H1 (cell line): ENCODE measurements at regions not wholly inside any gene's neighbourhood (a gene's known extent, or its start where the extent isn't known, plus 50 kb on each side); places are given as distances from the start of the nearest gene placed in this dataset.

ENCODE experiments used
- CTCF ChIA-PET: fragments of 300-600 bp; sonication (Branson Sonifier 250); formaldehyde crosslinking; loops from one replicate; lab custom pipeline; 2021; ENCODE audit not compliant: partially characterized antibody; lab: Charles Lee
- POLR2A ChIA-PET: fragments of 300-600 bp; sonication (Branson Sonifier 250); formaldehyde crosslinking; loops from one replicate; lab custom pipeline; 2021; ENCODE audit warnings: inconsistent platforms; ENCODE audit not compliant: partially characterized antibody; lab: Charles Lee
- DNase-seq, 2 experiments: peaks; one replicate each; pipeline versions ENCODE4 v3.0.0 to v3.0.0-alpha.2; 2010 to 2022; ENCODE audit warnings: low spot score in 2 of 2, low read depth in 1 of 2, mixed read lengths in 1 of 2
- FAIRE-seq: peaks from 2 replicates; lab custom pipeline; 2011; peaks lifted over from hg19 to GRCh38; lab: Jason Lieb, UNC
- H2AFZ ChIP-seq: 2 replicates; pipeline ENCODE4 v1.8.1; 2012; ENCODE audit warnings: low read length, inconsistent platforms
- H2AK5ac ChIP-seq: 2 replicates; pipeline ENCODE4 v1.6.1; 2013; ENCODE audit warnings: low read depth, low read length
- H2BK120ac ChIP-seq: replicated peaks from 2 replicates; pipeline ENCODE3; 2013; ENCODE audit warnings: low read depth, low read length, inconsistent platforms
- H2BK12ac ChIP-seq: 2 replicates; pipeline ENCODE4 v1.6.1; 2013; ENCODE audit warnings: low read depth, low read length
- H2BK15ac ChIP-seq: 2 replicates; pipeline ENCODE4 v1.6.1; 2013; ENCODE audit warnings: low read length
- H2BK20ac ChIP-seq: 2 replicates; pipeline ENCODE4 v1.6.1; 2013; ENCODE audit warnings: low read length
- H2BK5ac ChIP-seq: 2 replicates; pipeline ENCODE4 v1.6.1; 2013; ENCODE audit warnings: low read depth, low read length
- H3K14ac ChIP-seq: 2 replicates; pipeline ENCODE4 v1.6.1; 2013; ENCODE audit warnings: inconsistent platforms; ENCODE audit not compliant: insufficient read length
- H3K18ac ChIP-seq: 2 replicates; pipeline ENCODE4 v1.6.1; 2013; ENCODE audit warnings: low read length; ENCODE audit errors: extremely low read depth
- H3K23ac ChIP-seq: 2 replicates; pipeline ENCODE4 v1.6.1; 2013; ENCODE audit warnings: inconsistent platforms; ENCODE audit not compliant: insufficient read length
- H3K23me2 ChIP-seq: 2 replicates; pipeline ENCODE4 v1.6.1; 2013; ENCODE audit warnings: low read depth, low read length
- H3K27ac ChIP-seq: 2 replicates; pipeline ENCODE4 v1.6.1; 2011; ENCODE audit warnings: low read depth, low read length, inconsistent platforms
- H3K27me3 ChIP-seq, 4 experiments: replicated peaks in 1 of 4; 1 replicate in 1 of 4; 2 replicates in 3 of 4; pipeline versions ENCODE4 v1.6.1 to v1.8.1; 2011 to 2013; ENCODE audit warnings: low read length in 3 of 4, mild to moderate bottlenecking in 3 of 4, inconsistent platforms in 2 of 4, mixed read lengths in 2 of 4, moderate library complexity in 1 of 4; ENCODE audit not compliant: control insufficient read depth in 3 of 4, insufficient read depth in 3 of 4; ENCODE audit errors: extremely low read depth in 1 of 4
- H3K36me3 ChIP-seq, 4 experiments: 2 replicates each; pipeline versions ENCODE4 v1.6.1 to v1.8.1; 2011 to 2013; ENCODE audit warnings: mild to moderate bottlenecking in 4 of 4, low read length in 3 of 4, moderate library complexity in 2 of 4, control low read depth in 1 of 4, inconsistent platforms in 1 of 4; ENCODE audit not compliant: insufficient read depth in 4 of 4, control insufficient read depth in 2 of 4
- H3K4ac ChIP-seq: replicated peaks from 2 replicates; pipeline ENCODE3; 2013; ENCODE audit warnings: low read length, low read depth, mixed read lengths, inconsistent platforms; ENCODE audit not compliant: insufficient read length
- H3K4me1 ChIP-seq, 4 experiments: replicated peaks in 1 of 4; 1 replicate in 1 of 4; 2 replicates in 3 of 4; pipeline versions ENCODE4 v1.6.1 to v1.8.1; 2011 to 2013; ENCODE audit warnings: low read length in 3 of 4, inconsistent platforms in 2 of 4, mixed read lengths in 1 of 4; ENCODE audit not compliant: insufficient read depth in 4 of 4, control insufficient read depth in 3 of 4
- H3K4me2 ChIP-seq, 2 experiments: 2 replicates each; pipeline versions ENCODE4 v1.6.1 to v1.8.1; 2011 to 2013; ENCODE audit warnings: low read depth in 2 of 2, low read length in 2 of 2, control low read depth in 1 of 2, inconsistent platforms in 1 of 2, mild to moderate bottlenecking in 1 of 2; ENCODE audit not compliant: insufficient read depth in 1 of 2
- H3K4me3 ChIP-seq, 4 experiments: fragments of 200-600, 300-600 bp in 1 of 4; sonication (generic), shearing (Covaris generic), sonication (Bioruptor Twin) in 1 of 4; 2 replicates each; pipeline versions ENCODE4 v1.5.1 to v1.8.1; 2011 to 2016; ENCODE audit warnings: low read length in 4 of 4, low read depth in 3 of 4, control low read depth in 2 of 4, inconsistent platforms in 2 of 4, mild to moderate bottlenecking in 2 of 4, mixed read lengths in 1 of 4, moderate library complexity in 1 of 4; ENCODE audit not compliant: insufficient read depth in 2 of 4; ENCODE audit errors: extremely low read depth in 1 of 4
- H3K56ac ChIP-seq: replicated peaks from 2 replicates; pipeline ENCODE3; 2013; ENCODE audit warnings: low read depth, mild to moderate bottlenecking, mixed read lengths, low read length, inconsistent platforms; ENCODE audit not compliant: insufficient read length
- H3K79me1 ChIP-seq: 2 replicates; pipeline ENCODE4 v1.6.1; 2013; ENCODE audit warnings: low read depth, low read length, control low read depth
- H3K79me2 ChIP-seq, 2 experiments: 2 replicates each; pipeline versions ENCODE4 v1.6.1 to v1.8.1; 2012 to 2013; ENCODE audit warnings: low read length in 2 of 2, mild to moderate bottlenecking in 2 of 2, inconsistent platforms in 1 of 2; ENCODE audit not compliant: insufficient read depth in 2 of 2, control insufficient read depth in 1 of 2
- H3K9ac ChIP-seq, 4 experiments: replicated peaks in 1 of 4; 1 replicate in 1 of 4; 2 replicates in 3 of 4; pipeline versions ENCODE4 v1.6.1 to v1.8.1; 2011 to 2013; ENCODE audit warnings: low read depth in 3 of 4, low read length in 3 of 4, control low read depth in 2 of 4, mild to moderate bottlenecking in 2 of 4, moderate library complexity in 2 of 4, inconsistent platforms in 1 of 4; ENCODE audit errors: extremely low read depth in 1 of 4
- H3K9me3 ChIP-seq, 2 experiments: 2 replicates each; pipeline versions ENCODE4 v1.6.1 to v1.8.1; 2012 to 2013; ENCODE audit warnings: mild to moderate bottlenecking in 2 of 2, moderate library complexity in 2 of 2, control low read depth in 1 of 2, inconsistent platforms in 1 of 2, low read depth in 1 of 2, low read length in 1 of 2, mixed read lengths in 1 of 2; ENCODE audit not compliant: insufficient read depth in 2 of 2
- H4K20me1 ChIP-seq, 2 experiments: replicated peaks in 1 of 2; 2 replicates each; pipeline versions ENCODE3 to v1.8.1; 2011 to 2013; ENCODE audit warnings: inconsistent platforms in 2 of 2, low read length in 2 of 2, mild to moderate bottlenecking in 1 of 2; ENCODE audit not compliant: insufficient read depth in 2 of 2, control insufficient read depth in 1 of 2
- H4K5ac ChIP-seq: 2 replicates; pipeline ENCODE4 v1.6.1; 2013; ENCODE audit warnings: low read length, low read depth, mixed read lengths, inconsistent platforms; ENCODE audit not compliant: insufficient read length
- H4K8ac ChIP-seq: 2 replicates; pipeline ENCODE4 v1.8.0; 2013; ENCODE audit warnings: mild to moderate bottlenecking, moderate library complexity, low read length, inconsistent platforms; ENCODE audit not compliant: insufficient read depth; ENCODE audit errors: extremely low read depth
- H4K91ac ChIP-seq: replicated peaks from 2 replicates; pipeline ENCODE3; 2013; ENCODE audit warnings: low read length, mixed read lengths, inconsistent platforms; ENCODE audit not compliant: insufficient read length
- CBX5 ChIP-seq: fragments of 300-800, 300-1000 bp; sonication (generic); IDR thresholded peaks from 2 replicates; pipeline ENCODE4 v1.7.1; 2016; ENCODE audit warnings: antibody characterized with exemption, low read length, low read depth
- CHD1 ChIP-seq: IDR thresholded peaks from 2 replicates; pipeline ENCODE4 v1.6.1; 2012; ENCODE audit warnings: low read depth, low read length, improper control_type of control experiment
- CHD2 ChIP-seq: IDR thresholded peaks from 2 replicates; pipeline ENCODE4 v1.6.1; 2012; ENCODE audit warnings: low read length, improper control_type of control experiment
- FOSL1 ChIP-seq: IDR thresholded peaks from 2 replicates; pipeline ENCODE4 v1.6.1; 2011; ENCODE audit warnings: mild to moderate bottlenecking, low read depth, low read length, moderate library complexity; ENCODE audit not compliant: insufficient read depth
- KDM5A ChIP-seq: fragments of 200-600 bp; IDR thresholded peaks from 2 replicates; pipeline ENCODE4 v1.7.1; 2012; ENCODE audit warnings: mild to moderate bottlenecking, low read length, inconsistent platforms, mixed read lengths
- NRF1 ChIP-seq: IDR thresholded peaks from 2 replicates; pipeline ENCODE4 v1.6.1; 2011; ENCODE audit warnings: mild to moderate bottlenecking, low read depth, low read length, improper control_type of control experiment
- POU5F1 ChIP-seq: IDR thresholded peaks from 2 replicates; pipeline ENCODE4 v1.6.1; 2011; ENCODE audit warnings: low read depth, mild to moderate bottlenecking, low read length, moderate library complexity
- SRF ChIP-seq: IDR thresholded peaks from 2 replicates; pipeline ENCODE4 v1.6.1; 2011; ENCODE audit warnings: mild to moderate bottlenecking, low read depth, low read length, moderate library complexity
- SUZ12 ChIP-seq: fragments of 200-600 bp; sonication (generic); IDR thresholded peaks from 2 replicates; pipeline ENCODE4 v1.6.1; 2012; ENCODE audit warnings: mild to moderate bottlenecking, inconsistent platforms, low read length, moderate library complexity, mixed read lengths
- TAF1 ChIP-seq: IDR thresholded peaks from 2 replicates; pipeline ENCODE4 v1.6.1; 2011; ENCODE audit warnings: mild to moderate bottlenecking, low read depth, low read length
- TBP ChIP-seq: IDR thresholded peaks from 2 replicates; pipeline ENCODE4 v1.6.1; 2011; ENCODE audit warnings: low read depth, low read length, improper control_type of control experiment
- WGBS, 2 experiments: shearing (Covaris generic) in 1 of 2; methylation state at CpG; one replicate each; pipeline versions ENCODE4 v1.1.6 to v1.1.7; 2013 to 2015; ENCODE audit warnings: low lambda C conversion rate in 2 of 2, mixed read lengths in 2 of 2, inconsistent platforms in 1 of 2, low coverage in 1 of 2, missing lambda C conversion rate in 1 of 2; ENCODE audit not compliant: insufficient replicate concordance in 2 of 2, insufficient coverage in 1 of 2, insufficient read length in 1 of 2; ENCODE audit errors: extremely low coverage in 1 of 2, missing lambda C conversion rate in 1 of 2; 5-methylcytosine and 5-hydroxymethylcytosine counted together

- Histone ChIP-seq H3K56ac (no peak overlapping the region), H3K79me1 (no peaks in the 10 kb centered on the region), H3K4me1 (peaks cover 0 to 3% (median 0%) of the 10 kb centered on the region in 4 experiments; a peak in 1 of 7 replicates), H3K9ac (no peak overlapping the region), H2AFZ (no peak overlapping the region), H2BK120ac (no peak overlapping the region), H3K36me3 (no peaks in the 10 kb centered on the region), H2BK20ac (no peak overlapping the region), H3K14ac (no peak overlapping the region), H3K4ac (no peak overlapping the region), H4K91ac (no peak overlapping the region), H2BK12ac (no peak overlapping the region), H3K4me2 (no peak overlapping the region), H3K27ac (no peak overlapping the region), H3K27me3 (no peaks in the 10 kb centered on the region), H2AK5ac (no peak overlapping the region), H4K5ac (no peak overlapping the region), H4K8ac (no peak overlapping the region), H2BK5ac (no peak overlapping the region), H3K4me3 (no peak overlapping the region), H3K9me3 (no peaks in the 10 kb centered on the region), H3K79me2 (no peaks in the 10 kb centered on the region), H2BK15ac (no peak overlapping the region), H4K20me1 (no peaks in the 10 kb centered on the region), H3K18ac (no peak overlapping the region), H3K23ac (no peak overlapping the region), H3K23me2 (no peaks in the 10 kb centered on the region)
- ChIA-PET POLR2A (no interaction called here), CTCF (interaction anchor here (1.0 to 1.4 kb wide), 5 partner anchors 13 to 119 kb away, joined by 3 to 6 read pairs (median 4); no protein-coding TSS in a partner anchor)
- 83% methylated on average over 1 of the region's 1 CpG; no CpG with 5 or more reads in 1 of the 2 experiments for WGBS, 2 experiments
- DNase-seq, result no peak
- FAIRE-seq, result no peak
- TF ChIP-seq TAF1, result no peak
- no peak for TF ChIP-seq CHD1
- TF ChIP-seq CHD2, result no peak
- no peak for TF ChIP-seq SRF
- no peak for TF ChIP-seq SUZ12
- no peak for TF ChIP-seq POU5F1
- no peak for TF ChIP-seq TBP
- TF ChIP-seq KDM5A, result no peak
- TF ChIP-seq FOSL1, result no peak
- no peak for TF ChIP-seq CBX5
- TF ChIP-seq NRF1, result no peak
These were observed 147.8 kb upstream of the DTNBP1 start for GRCh38 chr6:15810618-15811017.
